ENCODE measurements at regions not wholly inside any gene's neighbourhood (a gene's known extent, or its start where the extent isn't known, plus 50 kb on each side); places are given as distances from the start of the nearest gene placed in this dataset.

DNA sequence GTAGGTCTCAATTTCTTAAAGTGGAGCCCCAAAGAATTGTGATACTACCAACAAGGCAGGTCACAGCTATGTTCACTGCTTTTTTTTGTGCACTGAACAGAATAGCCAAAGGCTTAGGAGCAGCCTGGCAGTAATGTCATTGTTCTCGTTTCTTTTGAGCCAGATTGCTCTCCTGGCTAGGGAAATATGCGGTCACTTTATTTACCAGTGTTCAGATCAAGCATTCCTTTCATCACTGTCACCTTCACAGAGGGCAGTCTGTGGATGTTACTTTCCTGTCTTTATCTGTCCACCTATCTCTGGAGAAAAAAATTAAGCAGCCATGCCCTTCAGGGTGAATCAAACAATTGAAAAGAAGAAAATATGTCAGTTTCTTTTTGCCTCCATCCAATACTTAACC, 159.6 kb downstream of the BTG1 start:
- TF ChIP-seq, protein P1, sequence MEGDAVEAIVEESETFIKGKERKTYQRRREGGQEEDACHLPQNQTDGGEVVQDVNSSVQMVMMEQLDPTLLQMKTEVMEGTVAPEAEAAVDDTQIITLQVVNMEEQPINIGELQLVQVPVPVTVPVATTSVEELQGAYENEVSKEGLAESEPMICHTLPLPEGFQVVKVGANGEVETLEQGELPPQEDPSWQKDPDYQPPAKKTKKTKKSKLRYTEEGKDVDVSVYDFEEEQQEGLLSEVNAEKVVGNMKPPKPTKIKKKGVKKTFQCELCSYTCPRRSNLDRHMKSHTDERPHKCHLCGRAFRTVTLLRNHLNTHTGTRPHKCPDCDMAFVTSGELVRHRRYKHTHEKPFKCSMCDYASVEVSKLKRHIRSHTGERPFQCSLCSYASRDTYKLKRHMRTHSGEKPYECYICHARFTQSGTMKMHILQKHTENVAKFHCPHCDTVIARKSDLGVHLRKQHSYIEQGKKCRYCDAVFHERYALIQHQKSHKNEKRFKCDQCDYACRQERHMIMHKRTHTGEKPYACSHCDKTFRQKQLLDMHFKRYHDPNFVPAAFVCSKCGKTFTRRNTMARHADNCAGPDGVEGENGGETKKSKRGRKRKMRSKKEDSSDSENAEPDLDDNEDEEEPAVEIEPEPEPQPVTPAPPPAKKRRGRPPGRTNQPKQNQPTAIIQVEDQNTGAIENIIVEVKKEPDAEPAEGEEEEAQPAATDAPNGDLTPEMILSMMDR (conservative IDR thresholded peaks at IDR 0.05; ENCODE audit: low read depth, low read length) = no peak
- no peak for TF ChIP-seq EZH2 (IDR thresholded peaks at IDR 0.05; ENCODE audit: borderline replicate concordance, low read depth, low read length, poor library complexity, severe bottlenecking)

Data from A673 (cell line).